GM23338 (cell line): ENCODE measurements at regions not wholly inside any gene's neighbourhood (a gene's known extent, or its start where the extent isn't known, plus 50 kb on each side); places are given as distances from the start of the nearest gene placed in this dataset.

Experiments
- CTCF ChIP-seq, 2 experiments: fragments of 200-600 bp in 1 of 2; sonication (generic) in 1 of 2; conservative IDR thresholded peaks; 2 replicates each; pipeline versions ENCODE4 v1.5.1 to v1.6.1; 2016 to 2017; ENCODE audit warnings: antibody characterized with exemption in 2 of 2, low read depth in 2 of 2, mild to moderate bottlenecking in 2 of 2, moderate library complexity in 1 of 2
- EZH2 ChIP-seq: fragments of 200-600 bp; sonication (generic); IDR thresholded peaks from one replicate; pipeline ENCODE4 v1.8.0; 2017; ENCODE audit warnings: antibody characterized with exemption, mild to moderate bottlenecking, low read depth; ENCODE audit not compliant: unreplicated experiment
- EZH2phosphoT487 ChIP-seq: fragments of 200-600 bp; sonication (generic); IDR thresholded peaks from one replicate; pipeline ENCODE4 v1.8.1; 2018; ENCODE audit warnings: antibody characterized with exemption; ENCODE audit not compliant: unreplicated experiment
- POLR2AphosphoS5 ChIP-seq: IDR thresholded peaks from 2 replicates; pipeline ENCODE4 v1.6.1; 2016; ENCODE audit warnings: antibody characterized with exemption, low read depth
- ZNF331 ChIP-seq: fragments of 250-450 bp; sonication (Bioruptor Pico); IDR thresholded peaks from 2 replicates; pipeline ENCODE4 v1.5.0; 2020; ENCODE audit warnings: low read depth, mild to moderate bottlenecking, moderate library complexity

GRCh38 chr9:12363439-12363838 lies 329.7 kb upstream of the TYRP1 start:
- TF ChIP-seq CTCF (conservative IDR thresholded peaks at IDR 0.05; ENCODE audit: low read depth in 2 of 2) (no peak), POLR2AphosphoS5 (no peak), EZH2 (no peak), EZH2phosphoT487 (no peak), ZNF331 (no peak)
